T-helper 1 cell treated with Interleukin-12 subunit alpha and Interleukin-12 subunit beta and Interleukin-4 antibody, amounts not matched to agents 30 μg/mL and 1 μg/mL, for 36 hours (primary cell): ENCODE measurements at regions not wholly inside any gene's neighbourhood (a gene's known extent, or its start where the extent isn't known, plus 50 kb on each side); places are given as distances from the start of the nearest gene placed in this dataset.

Experiments used
- H3K27ac Mint-ChIP-seq: one replicate; pipeline ENCODE4 v1.8.0; 2021; ENCODE audit warnings: mild to moderate bottlenecking, mixed read lengths
- H3K27me3 Mint-ChIP-seq: one replicate; pipeline ENCODE4 v1.8.0; 2021; ENCODE audit warnings: low read depth, mixed read lengths
- H3K36me3 Mint-ChIP-seq: one replicate; pipeline ENCODE4 v1.8.0; 2021; ENCODE audit warnings: low read depth, mixed read lengths
- H3K4me1 Mint-ChIP-seq: one replicate; pipeline ENCODE4 v1.8.0; 2021; ENCODE audit warnings: low read depth, mixed read lengths
- H3K4me3 Mint-ChIP-seq: one replicate; pipeline ENCODE4 v1.8.0; 2021; ENCODE audit warnings: mild to moderate bottlenecking, moderate library complexity, mixed read lengths
- H3K9me3 Mint-ChIP-seq: one replicate; pipeline ENCODE4 v1.8.0; 2021; ENCODE audit warnings: mixed read lengths

- Mint-ChIP-seq H3K36me3 (no peaks in the 10 kb centered on the region), H3K9me3 (no peaks in the 10 kb centered on the region), H3K27me3 (peaks cover 53% of the 10 kb centered on the region), H3K4me3 (no peak overlapping the region), H3K4me1 (peaks cover 10% of the 10 kb centered on the region), H3K27ac (no peak overlapping the region)
These were observed 1322.2 kb downstream of the TBC1D22A start for GRCh38 chr22:48084729-48085050.

GRCh38 chr22:48084041-48084728 is 1321.7 kb downstream of the TBC1D22A start:
- Mint-ChIP-seq H3K27ac (peak overlapping the region; percentile 2), H3K9me3 (no peaks in the 10 kb centered on the region), H3K36me3 (no peaks in the 10 kb centered on the region), H3K4me3 (no peak overlapping the region), H3K27me3 (peaks cover 57% of the 10 kb centered on the region), H3K4me1 (peaks cover 12% of the 10 kb centered on the region)

DNA sequence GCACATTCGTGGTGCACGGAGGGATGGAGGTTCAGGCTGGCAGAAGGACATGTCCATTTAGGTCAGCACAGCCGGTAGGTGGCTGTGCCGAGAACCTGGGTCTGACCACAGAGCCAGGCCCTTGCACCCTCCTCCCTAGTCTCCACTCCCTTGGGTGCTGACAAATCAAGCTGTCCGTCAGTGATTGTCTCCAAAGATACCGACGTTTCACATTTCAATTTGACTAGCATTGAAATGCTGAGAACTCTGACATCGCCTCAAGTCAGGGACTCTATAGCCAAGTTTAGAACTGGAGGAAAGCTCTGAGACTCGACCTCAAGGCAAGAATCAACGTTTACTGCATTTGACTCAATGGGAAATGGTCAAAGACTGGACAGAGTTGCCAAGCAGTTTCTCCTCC is 1321.1 kb downstream of the TBC1D22A start:
- Mint-ChIP-seq H3K4me3 (no peak overlapping the region), H3K27ac (no peak overlapping the region), H3K36me3 (no peaks in the 10 kb centered on the region), H3K9me3 (no peaks in the 10 kb centered on the region), H3K27me3 (peaks cover 63% of the 10 kb centered on the region), H3K4me1 (peaks cover 12% of the 10 kb centered on the region)

GRCh38 chr22:48082284-48082683 is 1319.8 kb downstream of the TBC1D22A start:
- no peaks in the 10 kb centered on the region for H3K36me3 Mint-ChIP-seq
- H3K27ac Mint-ChIP-seq = no peak overlapping the region
- H3K4me1 Mint-ChIP-seq = peaks cover 12% of the 10 kb centered on the region
- no peaks in the 10 kb centered on the region for H3K9me3 Mint-ChIP-seq
- peaks cover 67% of the 10 kb centered on the region for H3K27me3 Mint-ChIP-seq
- no peak overlapping the region for H3K4me3 Mint-ChIP-seq

DNA sequence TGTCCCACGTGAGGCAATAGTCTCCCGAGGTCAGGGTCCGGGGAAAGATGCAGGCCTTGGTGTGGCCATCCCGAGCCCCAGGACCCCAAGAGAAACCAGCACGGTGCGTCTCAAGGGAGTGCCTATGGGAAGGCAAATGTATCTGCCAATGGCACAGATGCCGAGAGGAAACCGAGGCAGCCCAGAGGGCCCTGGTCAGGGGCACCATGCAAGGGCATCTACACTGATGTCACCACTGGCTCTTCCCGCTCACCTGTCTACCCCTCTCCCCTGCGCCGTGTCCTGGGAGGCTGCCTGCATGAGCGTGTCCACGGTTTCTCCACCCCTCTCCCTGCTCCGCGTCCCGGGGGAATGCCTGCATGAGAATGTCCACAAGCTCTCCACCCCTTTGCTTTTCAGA is 1318.8 kb downstream of the TBC1D22A start:
- no peak overlapping the region for H3K4me3 Mint-ChIP-seq
- peaks cover 69% of the 10 kb centered on the region for H3K27me3 Mint-ChIP-seq
- peaks cover 12% of the 10 kb centered on the region for H3K4me1 Mint-ChIP-seq
- H3K9me3 Mint-ChIP-seq = no peaks in the 10 kb centered on the region
- H3K27ac Mint-ChIP-seq = no peak overlapping the region
- H3K36me3 Mint-ChIP-seq = no peaks in the 10 kb centered on the region

GRCh38 chr22:48080316-48081165 is 1318.1 kb downstream of the TBC1D22A start:
- Mint-ChIP-seq H3K36me3 (no peaks in the 10 kb centered on the region), H3K4me3 (no peak overlapping the region), H3K27ac (no peak overlapping the region), H3K4me1 (peaks cover 12% of the 10 kb centered on the region), H3K27me3 (peaks cover 67% of the 10 kb centered on the region), H3K9me3 (no peaks in the 10 kb centered on the region)

DNA sequence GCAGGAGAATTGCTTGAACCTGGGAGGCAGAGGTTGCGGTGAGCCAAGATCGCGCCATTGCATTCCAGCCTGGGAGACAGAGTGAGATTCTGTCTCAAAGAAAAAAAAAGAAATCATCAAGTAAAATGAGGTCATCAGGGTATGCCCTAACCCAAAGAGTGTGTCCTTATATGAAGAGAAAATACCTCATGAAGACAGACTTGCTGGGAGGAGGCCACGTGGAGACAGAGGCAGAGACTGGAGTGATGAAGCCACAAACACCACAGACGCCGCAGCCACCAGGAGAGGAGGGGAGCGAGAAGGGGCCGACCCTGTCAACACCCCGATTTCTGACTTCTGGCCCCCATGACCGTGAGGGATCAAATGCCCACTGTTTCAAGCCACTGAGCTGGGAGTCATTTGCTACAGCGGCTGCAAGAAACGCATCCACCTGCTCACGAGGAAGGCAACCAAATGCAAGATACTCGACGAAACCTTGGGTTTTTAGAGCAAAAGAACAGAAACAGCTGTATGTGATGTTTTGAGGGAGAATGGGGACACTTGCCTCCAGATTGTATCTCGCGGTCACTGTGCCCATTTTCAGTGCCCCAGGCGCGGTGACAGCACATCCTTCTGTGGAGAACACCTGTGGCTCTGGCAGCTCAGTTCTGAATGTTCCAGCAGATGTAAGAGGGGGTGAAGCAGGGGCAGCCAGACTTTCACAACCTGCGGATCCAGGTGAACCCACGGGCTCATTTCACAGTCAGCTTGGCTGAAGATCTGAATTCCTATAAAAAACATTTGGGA is 1317.2 kb downstream of the TBC1D22A start:
- Mint-ChIP-seq H3K4me3 (no peak overlapping the region), H3K27me3 (peaks cover 69% of the 10 kb centered on the region), H3K4me1 (peaks cover 11% of the 10 kb centered on the region), H3K9me3 (no peaks in the 10 kb centered on the region), H3K27ac (no peak overlapping the region), H3K36me3 (no peaks in the 10 kb centered on the region)

DNA sequence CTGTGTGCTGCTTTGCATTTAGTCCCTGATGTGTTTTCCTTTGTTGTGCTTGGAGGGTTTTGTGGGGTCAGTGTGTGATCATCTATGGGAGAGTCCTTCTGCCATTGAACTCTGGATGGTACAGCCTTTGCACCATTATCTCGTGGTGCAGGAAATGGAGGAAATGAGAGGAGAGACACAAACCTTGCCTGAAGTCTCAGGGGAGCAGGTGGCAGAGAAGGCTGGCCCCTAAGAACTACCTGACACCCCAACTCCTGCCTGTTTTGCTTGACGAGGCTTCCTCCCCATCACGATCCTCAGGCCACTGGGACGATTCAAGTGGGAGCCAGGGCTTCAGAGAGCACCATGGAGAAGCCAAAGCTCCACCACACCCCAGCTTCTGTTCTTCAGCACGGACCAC is 1316.4 kb downstream of the TBC1D22A start:
- peaks cover 75% of the 10 kb centered on the region for H3K27me3 Mint-ChIP-seq
- no peaks in the 10 kb centered on the region for H3K9me3 Mint-ChIP-seq
- H3K36me3 Mint-ChIP-seq = no peaks in the 10 kb centered on the region
- peaks cover 3% of the 10 kb centered on the region for H3K4me1 Mint-ChIP-seq
- no peak overlapping the region for H3K4me3 Mint-ChIP-seq
- H3K27ac Mint-ChIP-seq = no peak overlapping the region

DNA sequence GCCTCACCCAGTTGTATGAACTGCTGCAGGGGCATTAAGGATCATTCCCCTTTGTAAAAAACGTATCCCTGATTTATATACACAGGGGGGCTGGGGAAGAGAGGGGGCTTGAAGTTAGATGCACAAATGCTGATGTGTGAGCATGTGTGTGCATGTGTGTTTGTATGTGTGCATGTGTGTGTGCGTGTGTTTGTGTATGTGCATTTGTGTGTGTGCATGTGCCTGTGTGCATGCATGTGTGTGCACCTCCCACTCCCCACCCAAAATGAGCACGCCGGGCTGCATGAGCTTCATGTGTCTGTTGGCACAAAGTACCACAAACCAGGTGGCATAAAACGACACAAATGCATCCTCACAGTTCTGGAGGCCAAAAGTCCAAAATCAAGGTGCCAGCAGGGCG is 1315.2 kb downstream of the TBC1D22A start:
- H3K4me3 Mint-ChIP-seq = no peak overlapping the region
- H3K27me3 Mint-ChIP-seq = peaks cover 73% of the 10 kb centered on the region
- no peak overlapping the region for H3K27ac Mint-ChIP-seq
- H3K9me3 Mint-ChIP-seq = no peaks in the 10 kb centered on the region
- peaks cover 3% of the 10 kb centered on the region for H3K4me1 Mint-ChIP-seq
- H3K36me3 Mint-ChIP-seq = no peaks in the 10 kb centered on the region

- H3K27ac Mint-ChIP-seq = no peak overlapping the region
These were observed 1313.6 kb downstream of the TBC1D22A start for GRCh38 chr22:48076008-48076407.

GRCh38 chr22:48075604-48076003 is 1313.2 kb downstream of the TBC1D22A start:
- Mint-ChIP-seq H3K27me3 (peaks cover 59% of the 10 kb centered on the region), H3K4me1 (peaks cover 3% of the 10 kb centered on the region), H3K36me3 (no peaks in the 10 kb centered on the region), H3K9me3 (no peaks in the 10 kb centered on the region), H3K27ac (no peak overlapping the region), H3K4me3 (no peak overlapping the region)

More at GRCh38 chr22:48076008-48076407, 1313.6 kb downstream of the TBC1D22A start:
- Mint-ChIP-seq H3K4me3 (no peak overlapping the region), H3K36me3 (no peaks in the 10 kb centered on the region), H3K4me1 (peaks cover 3% of the 10 kb centered on the region), H3K9me3 (no peaks in the 10 kb centered on the region), H3K27me3 (peaks cover 62% of the 10 kb centered on the region)

- no peaks in the 10 kb centered on the region for H3K4me1 Mint-ChIP-seq
- H3K27me3 Mint-ChIP-seq = peaks cover 33% of the 10 kb centered on the region
- no peak overlapping the region for H3K4me3 Mint-ChIP-seq
- no peaks in the 10 kb centered on the region for H3K9me3 Mint-ChIP-seq
- no peaks in the 10 kb centered on the region for H3K36me3 Mint-ChIP-seq
- H3K27ac Mint-ChIP-seq = no peak overlapping the region
These were observed 1310.3 kb downstream of the TBC1D22A start for GRCh38 chr22:48072777-48073176.

DNA sequence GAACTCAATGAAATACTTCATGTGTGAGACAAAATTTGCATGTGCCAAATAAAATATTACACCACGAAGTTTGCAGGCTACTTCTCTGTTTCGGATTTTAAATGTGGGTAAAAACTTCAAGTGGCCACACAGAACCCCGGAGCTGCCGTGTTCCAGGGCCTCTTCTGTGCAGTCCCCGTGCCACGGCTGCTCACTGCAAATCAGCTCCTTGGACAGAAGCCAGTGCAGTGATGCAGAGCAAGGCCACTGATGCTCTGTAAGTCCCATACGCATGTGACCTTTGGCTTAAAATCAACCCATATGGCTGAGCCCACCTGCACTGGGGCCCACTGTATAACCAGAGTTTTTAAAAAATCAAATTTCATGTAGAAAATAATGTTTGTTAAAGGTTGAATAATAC is 1309.4 kb downstream of the TBC1D22A start:
- no peak overlapping the region for H3K4me3 Mint-ChIP-seq
- H3K27me3 Mint-ChIP-seq = peaks cover 26% of the 10 kb centered on the region

DNA sequence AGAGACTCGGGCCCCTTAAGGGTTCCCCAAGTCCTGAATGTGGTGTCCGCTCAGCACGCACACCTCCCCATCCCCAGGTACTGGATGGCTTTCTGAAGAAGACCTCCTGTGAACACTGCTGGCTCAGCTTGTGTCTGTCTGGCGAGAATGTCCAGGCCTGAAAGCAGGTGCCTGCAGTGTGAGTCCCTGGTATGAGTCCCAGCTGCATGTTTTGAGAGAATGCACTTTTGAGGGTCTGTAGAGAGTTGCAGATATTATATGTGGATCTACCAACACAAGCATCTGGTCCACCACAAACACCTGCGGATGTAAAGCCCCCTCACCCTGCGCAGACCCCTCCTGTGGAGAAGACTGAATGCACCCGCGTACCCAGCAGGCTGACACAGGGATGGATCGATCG is 1308.9 kb downstream of the TBC1D22A start:
- peaks cover 22% of the 10 kb centered on the region for H3K27me3 Mint-ChIP-seq
- H3K4me3 Mint-ChIP-seq = no peak overlapping the region
- no peaks in the 10 kb centered on the region for H3K36me3 Mint-ChIP-seq
- no peaks in the 10 kb centered on the region for H3K9me3 Mint-ChIP-seq
- H3K27ac Mint-ChIP-seq = no peak overlapping the region
- no peaks in the 10 kb centered on the region for H3K4me1 Mint-ChIP-seq

More for the DNA sequence above, 1309.4 kb downstream of the TBC1D22A start:
- H3K36me3 Mint-ChIP-seq = no peaks in the 10 kb centered on the region
- no peak overlapping the region for H3K27ac Mint-ChIP-seq
- H3K4me1 Mint-ChIP-seq = no peaks in the 10 kb centered on the region
- no peaks in the 10 kb centered on the region for H3K9me3 Mint-ChIP-seq
